ENCODE measurements at regions not wholly inside any gene's neighbourhood (a gene's known extent, or its start where the extent isn't known, plus 50 kb on each side); places are given as distances from the start of the nearest gene placed in this dataset.

DNA sequence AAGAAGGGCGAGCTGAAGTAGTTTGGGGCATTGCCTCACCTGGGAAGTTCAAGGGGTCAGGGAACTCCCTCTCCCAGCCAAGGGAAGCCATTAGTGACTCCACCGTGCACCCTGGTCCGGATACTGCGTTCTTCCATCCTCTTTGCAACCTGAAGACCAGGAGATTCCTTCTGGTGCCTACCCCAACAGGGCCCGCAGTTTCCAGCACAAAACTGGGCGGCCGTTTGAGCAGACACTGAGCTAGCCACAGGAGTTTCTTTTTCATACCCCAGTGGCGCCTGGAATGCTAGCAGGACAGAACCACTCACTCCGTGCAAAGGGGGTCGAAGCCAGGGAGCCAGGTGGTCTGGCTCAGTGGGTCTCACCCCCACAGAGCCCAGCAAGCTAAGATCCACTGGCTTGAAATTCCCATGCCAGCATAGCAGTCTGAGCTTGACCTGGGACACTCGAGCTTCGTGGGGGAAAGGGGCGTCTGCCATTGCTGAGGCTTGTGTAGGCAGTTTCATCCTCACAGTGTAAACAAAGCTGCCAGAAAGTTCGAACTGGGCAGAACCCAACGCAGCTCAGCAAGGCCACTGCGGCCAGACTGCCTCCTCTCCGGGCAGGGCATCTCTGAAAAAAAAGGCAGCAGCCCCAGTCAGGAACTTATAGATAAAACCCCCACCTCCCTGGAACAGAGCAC, 1039.4 kb upstream of the IGFBP7 start:
- Histone ChIP-seq H3K4me1 (ENCODE audit: control insufficient read depth, insufficient read depth, low read length) (no peaks in the 10 kb centered on the region), H3K4me3 (no peak overlapping the region), H3K36me3 (ENCODE audit: control insufficient read depth in 2 of 2, insufficient read depth in 2 of 2, low read length in 1 of 2) (no peaks in the 10 kb centered on the region), H3K27me3 (replicated peaks in 1 of 2; ENCODE audit: control insufficient read depth in 2 of 2, insufficient read depth in 2 of 2, low read length in 1 of 2) (no peaks in the 10 kb centered on the region), H4K20me1 (ENCODE audit: control insufficient read depth, insufficient read depth) (no peaks in the 10 kb centered on the region), H3K9ac (ENCODE audit: control insufficient read depth, insufficient read depth, low read length) (no peak overlapping the region), H3K9me3 (replicated peaks; ENCODE audit: control insufficient read depth, insufficient read depth, low read length) (no peaks in the 10 kb centered on the region), H3K4me2 (ENCODE audit: control insufficient read depth, insufficient read depth) (no peak overlapping the region), H3K27ac (ENCODE audit: control insufficient read depth, insufficient read depth) (no peak overlapping the region), H2AFZ (ENCODE audit: control insufficient read depth, low read depth, low read length) (no peak overlapping the region), H3K79me2 (ENCODE audit: control insufficient read depth, insufficient read depth, low read length) (no peaks in the 10 kb centered on the region)
- ChIA-PET SMC1A (ENCODE audit: uncharacterized antibody, unreplicated experiment) (interaction anchor here (1.5 kb wide), 1 partner anchor 13 kb away, joined by 4 read pairs; no protein-coding TSS in a partner anchor), POLR2A (interaction anchor here (0.7 kb wide), 1 partner anchor 495 kb away, joined by 3 read pairs; no protein-coding TSS in a partner anchor), CTCF (no interaction called here), RAD21 (ENCODE audit: unreplicated experiment) (no interaction called here)
- no TSS peak for BruUV-seq (replicated peaks)
- FAIRE-seq: no peak
- TF ChIP-seq, protein P1, sequence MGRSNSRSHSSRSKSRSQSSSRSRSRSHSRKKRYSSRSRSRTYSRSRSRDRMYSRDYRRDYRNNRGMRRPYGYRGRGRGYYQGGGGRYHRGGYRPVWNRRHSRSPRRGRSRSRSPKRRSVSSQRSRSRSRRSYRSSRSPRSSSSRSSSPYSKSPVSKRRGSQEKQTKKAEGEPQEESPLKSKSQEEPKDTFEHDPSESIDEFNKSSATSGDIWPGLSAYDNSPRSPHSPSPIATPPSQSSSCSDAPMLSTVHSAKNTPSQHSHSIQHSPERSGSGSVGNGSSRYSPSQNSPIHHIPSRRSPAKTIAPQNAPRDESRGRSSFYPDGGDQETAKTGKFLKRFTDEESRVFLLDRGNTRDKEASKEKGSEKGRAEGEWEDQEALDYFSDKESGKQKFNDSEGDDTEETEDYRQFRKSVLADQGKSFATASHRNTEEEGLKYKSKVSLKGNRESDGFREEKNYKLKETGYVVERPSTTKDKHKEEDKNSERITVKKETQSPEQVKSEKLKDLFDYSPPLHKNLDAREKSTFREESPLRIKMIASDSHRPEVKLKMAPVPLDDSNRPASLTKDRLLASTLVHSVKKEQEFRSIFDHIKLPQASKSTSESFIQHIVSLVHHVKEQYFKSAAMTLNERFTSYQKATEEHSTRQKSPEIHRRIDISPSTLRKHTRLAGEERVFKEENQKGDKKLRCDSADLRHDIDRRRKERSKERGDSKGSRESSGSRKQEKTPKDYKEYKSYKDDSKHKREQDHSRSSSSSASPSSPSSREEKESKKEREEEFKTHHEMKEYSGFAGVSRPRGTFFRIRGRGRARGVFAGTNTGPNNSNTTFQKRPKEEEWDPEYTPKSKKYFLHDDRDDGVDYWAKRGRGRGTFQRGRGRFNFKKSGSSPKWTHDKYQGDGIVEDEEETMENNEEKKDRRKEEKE (IDR thresholded peaks at IDR 0.05): no peak
- TF ChIP-seq ZNF622 (IDR thresholded peaks at IDR 0.05): no peak
- TF ChIP-seq TCF7 (IDR thresholded peaks at IDR 0.05; ENCODE audit: borderline replicate concordance): no peak
- TF ChIP-seq NFYA (IDR thresholded peaks at IDR 0.05; ENCODE audit: borderline replicate concordance, low read depth, low read length): no peak
- no peak for TF ChIP-seq PAX8 (IDR thresholded peaks at IDR 0.05)
- TF ChIP-seq, protein P2, sequence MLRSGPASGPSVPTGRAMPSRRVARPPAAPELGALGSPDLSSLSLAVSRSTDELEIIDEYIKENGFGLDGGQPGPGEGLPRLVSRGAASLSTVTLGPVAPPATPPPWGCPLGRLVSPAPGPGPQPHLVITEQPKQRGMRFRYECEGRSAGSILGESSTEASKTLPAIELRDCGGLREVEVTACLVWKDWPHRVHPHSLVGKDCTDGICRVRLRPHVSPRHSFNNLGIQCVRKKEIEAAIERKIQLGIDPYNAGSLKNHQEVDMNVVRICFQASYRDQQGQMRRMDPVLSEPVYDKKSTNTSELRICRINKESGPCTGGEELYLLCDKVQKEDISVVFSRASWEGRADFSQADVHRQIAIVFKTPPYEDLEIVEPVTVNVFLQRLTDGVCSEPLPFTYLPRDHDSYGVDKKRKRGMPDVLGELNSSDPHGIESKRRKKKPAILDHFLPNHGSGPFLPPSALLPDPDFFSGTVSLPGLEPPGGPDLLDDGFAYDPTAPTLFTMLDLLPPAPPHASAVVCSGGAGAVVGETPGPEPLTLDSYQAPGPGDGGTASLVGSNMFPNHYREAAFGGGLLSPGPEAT (IDR thresholded peaks at IDR 0.05; ENCODE audit: low read depth): no peak
- TF ChIP-seq CREB1 (IDR thresholded peaks at IDR 0.05; ENCODE audit: low read depth): no peak
- TF ChIP-seq, protein P3, sequence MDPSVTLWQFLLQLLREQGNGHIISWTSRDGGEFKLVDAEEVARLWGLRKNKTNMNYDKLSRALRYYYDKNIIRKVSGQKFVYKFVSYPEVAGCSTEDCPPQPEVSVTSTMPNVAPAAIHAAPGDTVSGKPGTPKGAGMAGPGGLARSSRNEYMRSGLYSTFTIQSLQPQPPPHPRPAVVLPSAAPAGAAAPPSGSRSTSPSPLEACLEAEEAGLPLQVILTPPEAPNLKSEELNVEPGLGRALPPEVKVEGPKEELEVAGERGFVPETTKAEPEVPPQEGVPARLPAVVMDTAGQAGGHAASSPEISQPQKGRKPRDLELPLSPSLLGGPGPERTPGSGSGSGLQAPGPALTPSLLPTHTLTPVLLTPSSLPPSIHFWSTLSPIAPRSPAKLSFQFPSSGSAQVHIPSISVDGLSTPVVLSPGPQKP (IDR thresholded peaks at IDR 0.05; ENCODE audit: low read depth, low read length): no peak
- no peak for TF ChIP-seq CHD1 (IDR thresholded peaks at IDR 0.05; ENCODE audit: low read depth, low read length)
- no peak for TF ChIP-seq MTA2 (IDR thresholded peaks at IDR 0.05; ENCODE audit: low read depth)
- TF ChIP-seq EED (IDR thresholded peaks at IDR 0.05; ENCODE audit: low read depth): no peak
- TF ChIP-seq YY1 (IDR thresholded peaks at IDR 0.05; ENCODE audit: low read depth, low read length): no peak
- TF ChIP-seq CHD4 (IDR thresholded peaks at IDR 0.05): no peak
- no peak for ATAC-seq
- DNase-seq (ENCODE audit: low read depth, low spot score): no peak
- WGBS (ENCODE audit: insufficient coverage, insufficient replicate concordance, low lambda C conversion rate, missing lambda C conversion rate): 25% methylated on average over 17 of the region's 17 CpGs
- in situ Hi-C loops (cut with MboI): no loop called here
- intact Hi-C loops (cut with micrococcal nuclease; ENCODE audit: unreplicated experiment): no loop called here

Measured in GM12878 (cell line).